ENCODE measurements at regions not wholly inside any gene's neighbourhood (a gene's known extent, or its start where the extent isn't known, plus 50 kb on each side); places are given as distances from the start of the nearest gene placed in this dataset.

DNA sequence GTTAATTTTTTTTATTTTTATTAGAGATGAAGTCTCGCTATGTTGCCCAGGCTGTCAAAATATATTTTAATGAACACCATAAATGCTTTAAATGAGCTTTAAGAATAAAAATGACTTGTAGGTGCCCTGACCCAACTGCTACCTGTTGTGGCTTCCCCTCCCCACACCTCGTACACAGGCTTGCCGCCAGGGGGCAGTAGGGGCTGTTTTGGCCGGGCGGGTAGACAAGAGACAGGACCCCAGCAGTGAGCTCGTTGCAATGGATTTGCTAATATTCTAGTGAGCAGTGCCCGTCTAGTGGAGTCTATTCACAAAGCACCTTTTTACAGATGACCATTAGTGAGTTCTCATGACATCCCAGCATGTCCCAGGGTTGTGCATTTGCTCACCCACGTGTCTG is 418.1 kb downstream of the OCA2 start (continued):
- TF ChIP-seq, protein P1, sequence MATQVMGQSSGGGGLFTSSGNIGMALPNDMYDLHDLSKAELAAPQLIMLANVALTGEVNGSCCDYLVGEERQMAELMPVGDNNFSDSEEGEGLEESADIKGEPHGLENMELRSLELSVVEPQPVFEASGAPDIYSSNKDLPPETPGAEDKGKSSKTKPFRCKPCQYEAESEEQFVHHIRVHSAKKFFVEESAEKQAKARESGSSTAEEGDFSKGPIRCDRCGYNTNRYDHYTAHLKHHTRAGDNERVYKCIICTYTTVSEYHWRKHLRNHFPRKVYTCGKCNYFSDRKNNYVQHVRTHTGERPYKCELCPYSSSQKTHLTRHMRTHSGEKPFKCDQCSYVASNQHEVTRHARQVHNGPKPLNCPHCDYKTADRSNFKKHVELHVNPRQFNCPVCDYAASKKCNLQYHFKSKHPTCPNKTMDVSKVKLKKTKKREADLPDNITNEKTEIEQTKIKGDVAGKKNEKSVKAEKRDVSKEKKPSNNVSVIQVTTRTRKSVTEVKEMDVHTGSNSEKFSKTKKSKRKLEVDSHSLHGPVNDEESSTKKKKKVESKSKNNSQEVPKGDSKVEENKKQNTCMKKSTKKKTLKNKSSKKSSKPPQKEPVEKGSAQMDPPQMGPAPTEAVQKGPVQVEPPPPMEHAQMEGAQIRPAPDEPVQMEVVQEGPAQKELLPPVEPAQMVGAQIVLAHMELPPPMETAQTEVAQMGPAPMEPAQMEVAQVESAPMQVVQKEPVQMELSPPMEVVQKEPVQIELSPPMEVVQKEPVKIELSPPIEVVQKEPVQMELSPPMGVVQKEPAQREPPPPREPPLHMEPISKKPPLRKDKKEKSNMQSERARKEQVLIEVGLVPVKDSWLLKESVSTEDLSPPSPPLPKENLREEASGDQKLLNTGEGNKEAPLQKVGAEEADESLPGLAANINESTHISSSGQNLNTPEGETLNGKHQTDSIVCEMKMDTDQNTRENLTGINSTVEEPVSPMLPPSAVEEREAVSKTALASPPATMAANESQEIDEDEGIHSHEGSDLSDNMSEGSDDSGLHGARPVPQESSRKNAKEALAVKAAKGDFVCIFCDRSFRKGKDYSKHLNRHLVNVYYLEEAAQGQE (IDR thresholded peaks at IDR 0.05; ENCODE audit: unreplicated experiment) = no peak
- TF ChIP-seq JUNB (IDR thresholded peaks at IDR 0.05; ENCODE audit: unreplicated experiment) (no peak), STAT1 (IDR thresholded peaks at IDR 0.05; ENCODE audit: unreplicated experiment) (no peak)

DNA sequence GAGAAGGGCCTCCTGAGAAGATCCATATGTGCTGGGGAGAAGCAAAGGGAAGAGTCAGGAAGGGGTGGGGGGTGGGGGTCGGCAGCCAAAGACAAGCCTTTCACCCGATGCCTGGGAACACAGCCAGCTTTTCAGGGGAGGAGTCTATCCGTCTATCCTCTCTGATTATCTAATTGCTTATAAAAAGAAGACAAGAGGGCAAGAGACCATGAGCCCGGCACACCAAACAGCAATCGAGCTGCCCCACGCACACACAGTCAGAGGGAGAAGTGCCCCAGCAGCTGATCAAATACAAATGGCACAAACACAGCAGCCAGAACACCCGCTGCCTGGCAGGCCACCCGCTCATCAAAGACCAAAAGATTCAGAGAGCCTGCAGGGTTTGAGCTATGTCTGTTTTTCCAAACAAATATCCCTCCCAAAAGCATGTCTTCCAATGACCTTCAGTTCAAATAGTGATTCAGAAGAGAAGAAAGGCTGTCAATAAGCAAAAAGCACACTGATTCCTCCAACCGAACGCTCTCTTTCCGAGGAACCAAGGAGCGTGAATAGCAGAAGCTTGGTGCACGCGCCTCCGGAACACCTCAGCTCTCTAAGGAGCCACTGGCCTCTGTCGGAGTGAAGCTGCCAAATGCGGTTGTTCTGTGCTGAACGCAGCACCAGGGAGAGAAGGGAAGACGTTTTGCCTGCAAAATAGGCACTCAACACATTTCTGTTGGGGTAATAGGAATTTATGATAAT is 419.2 kb downstream of the OCA2 start:
- TF ChIP-seq ZNF114 (CRISPR knock-in tag; IDR thresholded peaks at IDR 0.05) = no peak
- no peak for TF ChIP-seq POLR2AphosphoS5 (IDR thresholded peaks at IDR 0.05; ENCODE audit: low read depth)
- no peak for TF ChIP-seq EZH2 (IDR thresholded peaks at IDR 0.05; ENCODE audit: low read depth, unreplicated experiment)
- TF ChIP-seq, protein P2, sequence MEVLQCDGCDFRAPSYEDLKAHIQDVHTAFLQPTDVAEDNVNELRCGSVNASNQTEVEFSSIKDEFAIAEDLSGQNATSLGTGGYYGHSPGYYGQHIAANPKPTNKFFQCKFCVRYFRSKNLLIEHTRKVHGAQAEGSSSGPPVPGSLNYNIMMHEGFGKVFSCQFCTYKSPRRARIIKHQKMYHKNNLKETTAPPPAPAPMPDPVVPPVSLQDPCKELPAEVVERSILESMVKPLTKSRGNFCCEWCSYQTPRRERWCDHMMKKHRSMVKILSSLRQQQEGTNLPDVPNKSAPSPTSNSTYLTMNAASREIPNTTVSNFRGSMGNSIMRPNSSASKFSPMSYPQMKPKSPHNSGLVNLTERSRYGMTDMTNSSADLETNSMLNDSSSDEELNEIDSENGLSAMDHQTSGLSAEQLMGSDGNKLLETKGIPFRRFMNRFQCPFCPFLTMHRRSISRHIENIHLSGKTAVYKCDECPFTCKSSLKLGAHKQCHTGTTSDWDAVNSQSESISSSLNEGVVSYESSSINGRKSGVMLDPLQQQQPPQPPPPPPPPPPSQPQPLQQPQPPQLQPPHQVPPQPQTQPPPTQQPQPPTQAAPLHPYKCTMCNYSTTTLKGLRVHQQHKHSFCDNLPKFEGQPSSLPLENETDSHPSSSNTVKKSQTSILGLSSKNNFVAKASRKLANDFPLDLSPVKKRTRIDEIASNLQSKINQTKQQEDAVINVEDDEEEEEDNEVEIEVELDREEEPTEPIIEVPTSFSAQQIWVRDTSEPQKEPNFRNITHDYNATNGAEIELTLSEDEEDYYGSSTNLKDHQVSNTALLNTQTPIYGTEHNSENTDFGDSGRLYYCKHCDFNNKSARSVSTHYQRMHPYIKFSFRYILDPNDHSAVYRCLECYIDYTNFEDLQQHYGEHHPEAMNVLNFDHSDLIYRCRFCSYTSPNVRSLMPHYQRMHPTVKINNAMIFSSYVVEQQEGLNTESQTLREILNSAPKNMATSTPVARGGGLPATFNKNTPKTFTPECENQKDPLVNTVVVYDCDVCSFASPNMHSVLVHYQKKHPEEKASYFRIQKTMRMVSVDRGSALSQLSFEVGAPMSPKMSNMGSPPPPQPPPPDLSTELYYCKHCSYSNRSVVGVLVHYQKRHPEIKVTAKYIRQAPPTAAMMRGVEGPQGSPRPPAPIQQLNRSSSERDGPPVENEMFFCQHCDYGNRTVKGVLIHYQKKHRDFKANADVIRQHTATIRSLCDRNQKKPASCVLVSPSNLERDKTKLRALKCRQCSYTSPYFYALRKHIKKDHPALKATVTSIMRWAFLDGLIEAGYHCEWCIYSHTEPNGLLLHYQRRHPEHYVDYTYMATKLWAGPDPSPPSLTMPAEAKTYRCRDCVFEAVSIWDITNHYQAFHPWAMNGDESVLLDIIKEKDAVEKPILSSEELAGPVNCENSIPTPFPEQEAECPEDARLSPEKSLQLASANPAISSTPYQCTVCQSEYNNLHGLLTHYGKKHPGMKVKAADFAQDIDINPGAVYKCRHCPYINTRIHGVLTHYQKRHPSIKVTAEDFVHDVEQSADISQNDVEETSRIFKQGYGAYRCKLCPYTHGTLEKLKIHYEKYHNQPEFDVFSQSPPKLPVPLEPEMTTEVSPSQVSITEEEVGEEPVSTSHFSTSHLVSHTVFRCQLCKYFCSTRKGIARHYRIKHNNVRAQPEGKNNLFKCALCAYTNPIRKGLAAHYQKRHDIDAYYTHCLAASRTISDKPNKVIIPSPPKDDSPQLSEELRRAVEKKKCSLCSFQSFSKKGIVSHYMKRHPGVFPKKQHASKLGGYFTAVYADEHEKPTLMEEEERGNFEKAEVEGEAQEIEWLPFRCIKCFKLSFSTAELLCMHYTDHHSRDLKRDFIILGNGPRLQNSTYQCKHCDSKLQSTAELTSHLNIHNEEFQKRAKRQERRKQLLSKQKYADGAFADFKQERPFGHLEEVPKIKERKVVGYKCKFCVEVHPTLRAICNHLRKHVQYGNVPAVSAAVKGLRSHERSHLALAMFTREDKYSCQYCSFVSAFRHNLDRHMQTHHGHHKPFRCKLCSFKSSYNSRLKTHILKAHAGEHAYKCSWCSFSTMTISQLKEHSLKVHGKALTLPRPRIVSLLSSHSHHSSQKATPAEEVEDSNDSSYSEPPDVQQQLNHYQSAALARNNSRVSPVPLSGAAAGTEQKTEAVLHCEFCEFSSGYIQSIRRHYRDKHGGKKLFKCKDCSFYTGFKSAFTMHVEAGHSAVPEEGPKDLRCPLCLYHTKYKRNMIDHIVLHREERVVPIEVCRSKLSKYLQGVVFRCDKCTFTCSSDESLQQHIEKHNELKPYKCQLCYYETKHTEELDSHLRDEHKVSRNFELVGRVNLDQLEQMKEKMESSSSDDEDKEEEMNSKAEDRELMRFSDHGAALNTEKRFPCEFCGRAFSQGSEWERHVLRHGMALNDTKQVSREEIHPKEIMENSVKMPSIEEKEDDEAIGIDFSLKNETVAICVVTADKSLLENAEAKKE (CRISPR knock-in tag; IDR thresholded peaks at IDR 0.05) = no peak
- TF ChIP-seq, protein P1 (IDR thresholded peaks at IDR 0.05; ENCODE audit: unreplicated experiment) = no peak
- Histone ChIP-seq H3K27me3 (ENCODE audit: insufficient read depth) (no peaks in the 10 kb centered on the region), H2AFZ (peak overlapping the region; percentile 44; the same call in 1 of the 2 replicates), H3K4me1 (ENCODE audit: insufficient read depth) (peaks cover 20% of the 10 kb centered on the region), H3F3A (replicated peaks; ENCODE audit: low read depth) (no peaks in the 10 kb centered on the region), H3K9me2 (ENCODE audit: insufficient read depth) (0 out of 2 replicates have a peak, but pooled peaks cover 4% of the 10 kb centered on the region), H3K4me2 (peak overlapping the region; percentile 60), H3K79me2 (replicated peaks; ENCODE audit: insufficient read depth) (no peaks in the 10 kb centered on the region), H4K20me1 (replicated peaks; ENCODE audit: insufficient read depth) (no peaks in the 10 kb centered on the region), H3K4me3 (no peak overlapping the region), H3K36me3 (ENCODE audit: insufficient read depth) (no peaks in the 10 kb centered on the region), H3K27ac (ENCODE audit: low read depth) (no peak overlapping the region)
- H3K4me3 Mint-ChIP-seq = peak overlapping the region; percentile 55
- ATAC-seq (peak; percentile 81), DNase-seq (ENCODE audit: low spot score) (peak; percentile 60)
- H3K4me1 Mint-ChIP-seq = peaks cover 32% of the 10 kb centered on the region
- peaks cover 3% of the 10 kb centered on the region; the same call in 2 of the 3 replicates for H3K9me3 Mint-ChIP-seq
- no peaks in the 10 kb centered on the region; the same call in 2 of the 3 replicates for H3K36me3 Mint-ChIP-seq (ENCODE audit: low read depth)
- H3K27me3 Mint-ChIP-seq (ENCODE audit: insufficient read depth, low read depth, poor library complexity) = peaks cover 18% of the 10 kb centered on the region
- no peak overlapping the region for H3K27ac Mint-ChIP-seq
